Mucosa of descending colon (tissue), 3 donors: ENCODE measurements at regions not wholly inside any gene's neighbourhood (a gene's known extent, or its start where the extent isn't known, plus 50 kb on each side); places are given as distances from the start of the nearest gene placed in this dataset.

Source experiments
- ATAC-seq: fragments of 200-7000 bp; cut with Tn5 transposase; one replicate; pipeline ENCODE4 v1.9.1; 2020; ENCODE audit warnings: mild to moderate bottlenecking, moderate library complexity
- DNase-seq, 3 donors: peaks; one replicate each; pipeline ENCODE4 v3.0.0-alpha.2; 2020
- H3K36me3 ChIP-seq: fragments of 200-600 bp; one replicate; pipeline ENCODE4 v1.8.0; 2021; ENCODE audit warnings: low read depth, mild to moderate bottlenecking
- H3K4me1 ChIP-seq: fragments of 200-600 bp; one replicate; pipeline ENCODE4 v1.8.0; 2021; ENCODE audit warnings: low read depth, mild to moderate bottlenecking
- H3K4me3 ChIP-seq: fragments of 200-600 bp; one replicate; pipeline ENCODE4 v1.8.0; 2021; ENCODE audit warnings: mild to moderate bottlenecking
- H3K9me3 ChIP-seq: fragments of 200-600 bp; one replicate; pipeline ENCODE4 v1.8.0; 2021; ENCODE audit warnings: mild to moderate bottlenecking
- intact Hi-C, 2 donors: fragments of 100-400 bp; cut with DNase I in 1 of 2; cut with micrococcal nuclease in 1 of 2; formaldehyde crosslinking; loops; one replicate each; pipeline versions ENCODE4 v1.11.0 to v1.11.1; 2022; cut with DNase I, micrococcal nuclease
- TF ChIP-seq, protein P1 (sequence below): fragments of 200-600 bp; IDR thresholded peaks from one replicate; pipeline ENCODE4 v1.8.0; 2022; ENCODE audit warnings: antibody characterized with exemption, mild to moderate bottlenecking
- donor health status: DM: no; HTN: no; CAD: no; lungs with moderate emphysema.
- donor health status: DM: no; HTN: no; CAD: no.
- donor health status: DM: no; HTN: yes; CAD: no.

DNA sequence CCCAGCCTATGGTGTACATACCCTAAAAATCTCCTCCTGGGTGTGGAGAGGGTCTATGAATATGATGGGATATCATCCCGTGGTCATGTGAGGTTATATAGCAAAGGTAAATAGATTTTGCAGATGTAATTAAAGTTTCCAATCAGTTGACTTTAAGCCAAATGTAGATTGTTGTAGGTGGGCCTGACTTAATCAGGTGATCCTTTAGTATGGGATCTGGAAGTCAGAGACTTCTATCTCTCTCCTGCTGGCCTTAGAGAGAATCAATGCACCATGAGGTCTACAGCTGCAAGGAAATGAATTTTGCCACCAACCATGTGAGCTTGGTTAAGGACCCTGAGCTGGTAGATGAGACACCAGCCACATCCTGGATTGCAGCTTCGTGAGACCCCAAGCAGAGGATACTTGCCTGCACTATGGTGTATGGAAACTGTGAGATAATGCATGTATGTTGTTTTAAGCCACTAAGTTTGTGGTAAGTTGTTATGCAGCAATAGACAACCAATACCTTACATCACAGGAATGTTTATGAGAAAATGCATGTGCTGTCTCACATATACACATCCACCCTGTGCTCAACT, 137.1 kb upstream of the SLC6A11 start:
- no peak overlapping the region for H3K4me3 ChIP-seq
- DNase-seq (no peak), ATAC-seq (no peak)
- intact Hi-C loops, result no loop called here
- TF ChIP-seq, protein P1, sequence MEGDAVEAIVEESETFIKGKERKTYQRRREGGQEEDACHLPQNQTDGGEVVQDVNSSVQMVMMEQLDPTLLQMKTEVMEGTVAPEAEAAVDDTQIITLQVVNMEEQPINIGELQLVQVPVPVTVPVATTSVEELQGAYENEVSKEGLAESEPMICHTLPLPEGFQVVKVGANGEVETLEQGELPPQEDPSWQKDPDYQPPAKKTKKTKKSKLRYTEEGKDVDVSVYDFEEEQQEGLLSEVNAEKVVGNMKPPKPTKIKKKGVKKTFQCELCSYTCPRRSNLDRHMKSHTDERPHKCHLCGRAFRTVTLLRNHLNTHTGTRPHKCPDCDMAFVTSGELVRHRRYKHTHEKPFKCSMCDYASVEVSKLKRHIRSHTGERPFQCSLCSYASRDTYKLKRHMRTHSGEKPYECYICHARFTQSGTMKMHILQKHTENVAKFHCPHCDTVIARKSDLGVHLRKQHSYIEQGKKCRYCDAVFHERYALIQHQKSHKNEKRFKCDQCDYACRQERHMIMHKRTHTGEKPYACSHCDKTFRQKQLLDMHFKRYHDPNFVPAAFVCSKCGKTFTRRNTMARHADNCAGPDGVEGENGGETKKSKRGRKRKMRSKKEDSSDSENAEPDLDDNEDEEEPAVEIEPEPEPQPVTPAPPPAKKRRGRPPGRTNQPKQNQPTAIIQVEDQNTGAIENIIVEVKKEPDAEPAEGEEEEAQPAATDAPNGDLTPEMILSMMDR, result no peak
- H3K4me1 ChIP-seq, result no peaks in the 10 kb centered on the region
- H3K36me3 ChIP-seq, result no peaks in the 10 kb centered on the region
- H3K9me3 ChIP-seq, result no peaks in the 10 kb centered on the region

DNA sequence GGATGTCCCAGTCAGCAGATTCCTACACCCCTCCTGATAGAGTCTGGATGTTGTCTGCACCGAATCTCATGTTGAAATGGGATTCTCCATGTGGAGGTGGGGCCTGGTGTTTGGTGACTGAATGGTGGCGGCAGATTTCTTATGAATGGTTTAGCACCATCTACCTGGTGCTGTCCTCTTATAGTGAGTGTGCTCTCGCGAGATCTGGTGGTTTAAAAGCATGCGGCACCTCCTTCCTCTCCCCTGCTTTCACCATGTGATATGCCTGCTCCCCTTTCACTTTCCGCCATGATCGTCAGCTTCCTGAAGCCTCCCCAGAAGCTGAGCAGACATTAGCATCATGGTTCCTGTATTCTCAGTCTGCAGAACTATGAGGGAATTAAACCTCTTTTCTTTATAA, 135.2 kb upstream of the SLC6A11 start:
- no peaks in the 10 kb centered on the region for H3K36me3 ChIP-seq
- H3K9me3 ChIP-seq, result no peaks in the 10 kb centered on the region
- H3K4me3 ChIP-seq, result no peak overlapping the region
- no peaks in the 10 kb centered on the region for H3K4me1 ChIP-seq
- TF ChIP-seq, protein P1, result no peak
- DNase-seq, result no peak
- ATAC-seq, result no peak
- intact Hi-C loops, result no loop called here

DNA sequence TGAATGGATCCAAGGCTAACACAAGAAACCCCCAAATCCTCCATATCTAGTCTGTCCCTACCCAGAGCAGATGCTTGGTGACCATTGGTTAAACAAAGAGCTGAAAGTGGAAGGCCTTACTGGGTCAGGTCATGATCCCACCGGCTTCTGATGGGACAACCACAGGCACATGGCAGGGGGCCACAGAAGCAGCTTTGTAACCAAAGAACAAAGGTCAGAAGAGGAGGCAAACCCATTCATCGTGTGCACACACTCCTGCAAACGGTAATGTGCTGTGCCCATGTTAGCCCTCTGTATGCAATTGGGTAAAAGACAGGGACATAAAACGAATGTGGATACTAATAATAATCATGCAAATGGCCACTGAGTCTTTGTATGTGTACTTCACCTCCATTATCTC, 133.3 kb upstream of the SLC6A11 start:
- Histone ChIP-seq H3K4me1 (no peaks in the 10 kb centered on the region), H3K9me3 (no peaks in the 10 kb centered on the region), H3K36me3 (no peaks in the 10 kb centered on the region), H3K4me3 (no peak overlapping the region)
- DNase-seq (no peak), ATAC-seq (no peak)
- TF ChIP-seq, protein P1, result no peak
- intact Hi-C loops, result no loop called here

DNA sequence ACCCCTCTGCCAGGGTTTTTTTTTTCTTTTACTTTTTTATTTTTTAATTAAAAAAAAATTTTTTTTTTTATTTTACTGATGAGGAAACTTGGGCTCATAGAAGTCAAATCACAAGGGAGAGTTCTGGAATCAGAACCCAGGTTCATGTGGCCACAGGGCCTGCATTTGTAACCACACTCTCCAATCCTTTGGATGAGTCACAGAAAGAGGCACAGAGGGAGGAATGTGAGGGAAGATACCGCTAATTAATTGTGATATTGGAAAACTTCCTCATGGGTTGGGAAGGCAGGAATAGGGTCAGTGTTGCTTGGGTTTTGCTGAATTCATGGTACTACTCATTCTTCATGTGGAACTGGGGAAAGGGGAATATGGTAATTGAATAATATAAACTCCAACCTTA, 132.9 kb upstream of the SLC6A11 start:
- ATAC-seq (no peak), DNase-seq (no peak)
- H3K4me1 ChIP-seq, result no peaks in the 10 kb centered on the region
- no peaks in the 10 kb centered on the region for H3K9me3 ChIP-seq
- intact Hi-C loops, result no loop called here
- TF ChIP-seq, protein P1, result no peak
- H3K36me3 ChIP-seq, result no peaks in the 10 kb centered on the region
- no peak overlapping the region for H3K4me3 ChIP-seq

DNA sequence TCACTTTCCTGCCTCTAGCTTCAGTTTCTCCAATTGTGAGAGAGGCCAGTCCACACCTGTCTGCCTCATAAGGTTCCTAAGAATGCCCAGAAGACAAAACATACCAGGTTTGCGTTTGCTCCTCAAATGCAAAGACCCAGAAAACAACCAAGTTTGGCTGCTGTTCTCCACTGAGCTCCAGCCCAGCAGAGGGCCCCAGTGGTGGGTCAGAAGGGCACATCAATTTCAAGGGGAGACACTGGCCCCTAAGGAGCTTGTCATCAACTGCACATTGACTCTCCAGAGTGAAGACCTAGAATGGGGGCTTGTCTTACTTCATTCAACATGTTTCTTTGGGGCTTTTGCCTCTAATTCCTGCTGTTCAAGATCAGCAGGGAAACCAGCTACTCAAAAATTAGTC, 127.9 kb upstream of the SLC6A11 start:
- H3K4me3 ChIP-seq, result no peak overlapping the region
- ATAC-seq (no peak), DNase-seq (no peak)
- no peaks in the 10 kb centered on the region for H3K36me3 ChIP-seq
- no peaks in the 10 kb centered on the region for H3K9me3 ChIP-seq
- no peaks in the 10 kb centered on the region for H3K4me1 ChIP-seq
- TF ChIP-seq, protein P1, result no peak
- intact Hi-C loops, result no loop called here
